Mesenteric fat pad (tissue), 1 donor: ENCODE measurements at regions not wholly inside any gene's neighbourhood (a gene's known extent, or its start where the extent isn't known, plus 50 kb on each side); places are given as distances from the start of the nearest gene placed in this dataset.
"Not testable (repeated sequence)": the region's sequence is repeated elsewhere in the genome, so short reads cannot be mapped to it uniquely, and the experiment has no call there.

Source experiments
- DNase-seq: peaks from one replicate; pipeline ENCODE4 v3.0.0-alpha.2; 2020; ENCODE audit warnings: low spot score
- donor health status: DM: yes; HTN: yes; CAD: no.

DNA sequence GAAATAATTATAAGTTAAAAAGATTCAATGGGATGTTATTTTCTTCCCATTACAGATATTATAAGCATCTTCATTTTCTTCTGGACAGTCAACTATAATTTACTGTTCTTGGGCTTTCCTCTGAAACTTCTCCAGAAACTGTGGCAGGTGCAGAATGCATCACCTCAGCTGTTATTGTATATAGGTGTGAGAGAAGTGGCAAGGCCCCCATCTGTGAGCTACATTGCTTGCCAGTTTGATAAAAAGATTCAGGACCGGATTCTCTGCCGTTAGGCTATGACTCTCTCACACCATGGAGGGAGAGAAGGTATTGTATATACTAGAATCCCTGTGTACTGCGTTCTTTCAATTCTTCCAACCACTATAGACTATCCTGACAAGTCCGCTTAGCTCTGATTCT, 135.8 kb upstream of the CENPW start:
- DNase-seq = no peak

DNA sequence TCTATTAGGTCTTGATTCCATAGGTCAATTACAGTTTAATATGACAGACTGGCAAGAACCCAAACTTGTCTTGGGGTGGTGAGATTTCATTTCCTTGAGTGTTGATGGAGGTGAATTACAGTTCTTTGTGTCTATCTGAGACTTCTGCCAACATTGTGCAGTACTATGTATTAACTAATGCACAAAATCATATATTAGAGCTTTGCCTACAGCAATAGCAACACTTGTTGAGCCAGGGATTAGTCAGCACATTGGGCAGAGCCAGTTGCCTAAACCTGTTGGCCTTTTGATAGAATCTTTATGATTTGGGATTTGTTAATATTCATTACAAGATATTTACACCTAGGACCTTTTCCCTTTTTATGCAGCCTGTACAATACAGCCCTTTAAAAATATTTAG, 135.3 kb upstream of the CENPW start:
- no peak for DNase-seq

DNA sequence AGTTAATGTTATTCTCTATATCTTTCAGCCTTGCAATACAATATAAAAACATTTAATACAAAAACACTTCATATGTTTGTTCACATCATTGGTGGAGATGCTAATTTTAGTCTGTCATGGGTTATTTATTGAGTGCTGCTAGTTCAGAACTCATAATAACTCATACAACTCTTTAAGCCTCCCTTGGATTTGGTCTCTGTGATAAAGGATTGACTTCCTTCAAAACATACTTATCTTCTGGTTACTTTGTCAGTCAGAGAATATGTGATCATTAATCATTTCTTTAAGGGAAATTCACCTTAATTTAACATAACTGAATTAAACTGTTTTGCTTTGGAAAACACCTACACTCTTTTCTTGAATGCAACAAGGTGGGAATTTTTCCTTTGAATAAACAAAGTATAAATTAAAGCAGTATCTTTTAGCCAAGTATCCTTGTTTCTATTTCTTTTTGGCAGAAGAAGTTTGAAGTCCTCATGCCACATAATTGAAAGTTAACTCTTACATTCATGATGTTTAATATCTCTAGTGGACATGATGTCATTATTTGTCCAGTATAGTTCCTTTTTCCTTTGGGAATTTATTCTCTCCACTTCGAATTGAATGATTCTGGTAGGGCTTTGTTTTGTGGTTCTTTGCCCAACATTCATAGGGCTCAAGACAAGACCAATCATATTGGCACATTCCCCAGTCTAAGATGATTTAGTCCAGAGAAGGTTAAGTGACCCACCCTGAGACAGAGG, 133.2 kb upstream of the CENPW start:
- DNase-seq = no peak

DNA sequence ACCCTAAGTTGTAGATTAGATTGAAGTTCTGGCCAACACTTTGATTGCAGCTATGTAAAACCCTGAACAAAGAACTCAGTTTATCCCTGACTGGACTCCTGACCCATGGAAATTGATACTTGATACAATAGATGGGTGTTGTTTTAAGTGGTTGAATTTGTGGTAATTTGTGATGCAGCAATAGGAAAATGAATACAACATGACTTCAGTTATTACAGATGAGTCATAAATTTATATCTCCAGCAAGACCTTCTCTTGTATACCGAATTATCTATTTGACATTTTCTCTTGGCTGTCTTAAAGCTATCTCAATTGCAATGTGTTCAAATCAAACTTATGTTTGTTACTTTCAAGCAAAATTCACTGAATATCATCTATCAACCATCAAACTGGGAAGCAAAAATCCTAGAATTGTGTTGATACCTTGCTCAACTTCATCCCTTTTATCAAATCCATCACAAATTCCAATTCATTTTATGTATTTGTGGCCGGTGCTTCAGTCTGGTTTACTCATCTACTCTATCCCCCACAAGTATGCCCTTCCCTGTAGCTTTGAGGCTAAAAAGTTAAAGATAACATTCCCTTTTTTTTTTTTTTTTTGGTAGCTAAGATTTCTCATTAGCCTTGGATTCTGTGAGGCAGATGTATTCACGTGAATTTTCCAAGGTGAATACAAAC, 129.4 kb upstream of the CENPW start:
- no peak for DNase-seq

DNA sequence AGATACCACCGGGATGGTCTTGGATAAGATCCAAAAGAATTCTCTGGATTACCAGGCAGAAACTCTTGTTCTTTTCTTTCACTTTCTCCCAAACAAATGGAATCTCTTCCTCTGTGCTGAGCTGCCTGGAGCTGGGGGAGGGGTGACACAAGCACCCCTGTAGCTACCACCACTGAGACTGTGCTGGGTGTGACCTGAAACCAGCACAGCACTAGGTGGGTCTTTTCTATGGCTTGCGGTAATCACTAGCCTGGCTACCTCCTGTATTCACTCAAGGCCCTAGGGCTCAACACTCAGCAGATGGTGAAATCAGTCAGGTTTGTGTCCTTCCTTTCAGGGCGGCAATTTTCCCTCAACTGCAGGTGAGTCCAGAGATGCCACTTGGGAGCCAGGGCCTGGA, 122.4 kb upstream of the CENPW start:
- no peak for DNase-seq

DNA sequence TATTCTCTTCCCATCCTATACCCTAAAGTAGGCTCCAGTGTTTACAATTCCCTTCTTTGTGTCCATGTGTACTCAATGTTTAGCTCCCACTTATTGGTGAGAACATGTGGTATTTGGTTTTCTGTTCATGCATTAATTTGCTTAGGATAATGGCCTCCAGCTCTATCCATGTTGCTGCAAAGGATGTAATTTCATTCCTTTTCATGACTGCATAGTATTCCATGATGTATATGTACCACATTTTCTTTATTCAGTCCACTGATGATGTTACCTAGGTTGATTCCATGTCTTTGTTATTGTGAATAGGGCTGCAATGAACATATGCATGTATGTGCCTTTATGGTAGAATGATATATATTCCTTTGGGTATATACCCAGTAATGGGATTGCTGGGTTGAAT, 119.0 kb upstream of the CENPW start:
- not testable (repeated sequence) for DNase-seq

DNA sequence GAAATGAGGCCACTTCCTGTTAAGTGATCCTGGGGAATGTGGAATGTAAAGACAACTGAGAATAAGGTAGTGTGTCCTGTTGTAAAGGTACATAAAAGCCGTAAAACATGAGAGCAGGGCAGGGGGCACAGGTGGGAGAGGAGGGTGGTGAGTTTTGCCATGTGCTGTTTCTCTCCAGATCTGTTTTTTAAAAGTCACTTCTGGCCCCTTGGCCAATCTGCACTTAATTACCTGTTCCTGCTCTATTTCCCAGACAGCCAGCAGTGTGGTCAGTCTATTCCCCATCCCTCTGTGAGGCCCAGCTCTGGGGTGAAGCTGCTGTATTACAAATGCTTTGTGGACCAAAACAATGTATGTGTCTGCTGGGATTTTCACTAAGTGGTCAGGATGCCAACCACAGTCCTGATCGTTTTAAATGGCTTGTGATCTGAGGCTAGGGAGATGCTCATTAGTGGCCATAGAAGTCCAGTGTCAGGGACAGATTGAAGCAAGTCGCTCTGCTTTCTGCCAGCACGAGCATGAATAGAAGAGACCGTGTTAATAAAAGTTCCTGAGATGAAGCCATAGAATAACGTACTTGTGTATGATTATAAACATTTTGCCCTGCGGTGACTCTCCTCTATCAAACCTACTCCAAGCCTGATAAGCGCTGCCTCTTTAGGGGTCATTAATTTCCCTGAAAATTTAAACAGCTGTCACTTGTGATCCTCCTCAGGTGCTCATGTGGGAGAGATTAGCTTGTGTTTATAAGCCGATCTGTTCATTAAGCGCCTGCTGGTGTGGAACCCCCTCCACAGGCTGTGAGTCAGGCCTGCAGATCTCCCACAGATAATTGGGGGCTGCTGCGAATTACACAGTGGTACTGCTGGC, 111.8 kb upstream of the CENPW start:
- DNase-seq = no peak

DNA sequence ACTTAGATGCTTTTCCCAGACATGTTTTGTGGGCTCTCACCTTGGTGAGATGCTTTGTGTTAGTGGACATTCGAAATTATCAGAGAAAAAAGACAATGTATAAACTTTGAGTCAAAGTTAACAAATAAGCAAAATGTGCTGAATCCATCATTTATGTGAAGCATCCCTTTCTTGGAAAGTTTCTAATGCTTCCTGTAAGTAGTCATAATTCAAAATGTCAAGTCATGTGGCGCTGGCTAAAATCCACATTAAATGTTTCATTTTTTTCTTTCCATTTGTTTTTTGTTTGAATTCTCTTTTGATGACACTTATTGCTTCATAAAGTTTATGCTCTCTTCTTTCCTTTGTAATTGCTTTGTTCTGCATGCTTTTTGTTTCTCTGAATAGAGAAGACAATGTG, 107.2 kb upstream of the CENPW start:
- no peak for DNase-seq

DNA sequence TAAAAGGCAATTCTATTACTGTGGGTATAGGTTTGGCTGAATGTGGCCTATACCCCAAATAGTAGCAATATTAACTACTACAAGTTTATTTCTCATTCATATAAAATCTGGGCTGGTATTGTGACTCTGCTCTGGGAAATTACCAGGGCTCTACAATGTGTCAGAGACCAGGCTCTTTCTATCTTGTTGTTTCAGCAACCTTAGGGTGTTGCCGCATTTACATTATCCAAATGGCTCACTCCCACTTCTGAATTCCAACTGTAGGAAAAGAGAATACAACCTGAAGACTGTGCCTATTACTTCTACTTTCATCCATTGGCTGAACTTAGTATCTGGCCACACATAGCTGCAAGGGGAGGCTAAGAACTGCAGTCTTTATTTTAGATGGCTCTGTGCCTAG, 106.7 kb upstream of the CENPW start:
- no peak for DNase-seq

DNA sequence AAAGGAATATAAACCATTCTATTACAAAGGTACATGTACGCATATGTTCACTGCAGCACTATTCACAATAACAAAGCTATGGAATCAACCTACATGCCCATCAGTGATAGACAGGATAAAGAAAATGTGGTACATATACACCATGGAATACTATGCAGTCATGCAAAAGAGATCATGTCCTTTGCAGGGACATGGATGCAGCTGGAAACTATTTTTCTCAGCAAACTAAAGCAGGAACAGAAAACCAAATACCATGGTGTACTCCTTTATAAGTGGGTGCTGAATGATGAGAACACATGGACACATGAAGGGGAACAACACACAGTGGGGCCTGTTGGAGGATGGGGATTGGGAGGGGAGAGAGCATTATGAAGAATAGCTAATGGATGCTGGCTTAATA, 104.6 kb upstream of the CENPW start:
- DNase-seq = no peak

DNA sequence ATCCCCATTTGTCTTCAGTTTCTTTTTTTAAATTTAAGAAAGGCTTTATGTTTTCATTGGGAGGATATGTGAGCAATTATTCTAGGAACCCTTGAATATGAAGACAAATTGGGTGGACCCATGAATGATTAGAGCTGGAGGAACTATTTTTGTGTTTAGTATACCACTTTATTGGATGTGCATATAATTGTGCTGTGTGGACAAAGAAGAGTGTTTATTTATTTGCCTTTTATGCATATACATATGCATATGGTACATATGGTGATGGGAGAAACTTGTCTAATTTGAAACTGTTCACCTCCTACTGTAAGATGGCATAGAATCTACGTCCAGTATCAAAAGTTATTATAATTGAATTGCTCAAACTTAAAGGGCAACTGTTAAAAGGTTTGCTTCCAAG, 94.8 kb upstream of the CENPW start:
- DNase-seq = no peak

DNA sequence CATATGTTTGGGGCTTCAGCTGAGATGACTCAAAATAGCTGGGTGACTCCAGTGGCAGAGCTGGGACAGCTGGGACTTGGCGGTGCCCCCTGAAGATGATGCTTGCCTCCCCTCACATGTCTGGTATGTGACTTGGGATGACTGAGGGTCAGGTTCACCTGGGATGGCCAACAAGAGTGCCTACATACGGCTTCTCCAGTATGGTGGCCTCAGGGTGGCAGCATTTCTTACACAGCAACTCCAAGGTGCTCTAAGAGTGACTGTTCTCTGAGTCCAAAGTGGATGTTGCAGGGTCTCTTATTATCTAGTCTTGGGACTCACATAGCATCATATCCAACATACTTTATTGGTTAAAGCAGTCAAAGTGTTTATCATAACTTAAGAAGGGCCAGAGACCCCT, 87.8 kb upstream of the CENPW start:
- no peak for DNase-seq

DNA sequence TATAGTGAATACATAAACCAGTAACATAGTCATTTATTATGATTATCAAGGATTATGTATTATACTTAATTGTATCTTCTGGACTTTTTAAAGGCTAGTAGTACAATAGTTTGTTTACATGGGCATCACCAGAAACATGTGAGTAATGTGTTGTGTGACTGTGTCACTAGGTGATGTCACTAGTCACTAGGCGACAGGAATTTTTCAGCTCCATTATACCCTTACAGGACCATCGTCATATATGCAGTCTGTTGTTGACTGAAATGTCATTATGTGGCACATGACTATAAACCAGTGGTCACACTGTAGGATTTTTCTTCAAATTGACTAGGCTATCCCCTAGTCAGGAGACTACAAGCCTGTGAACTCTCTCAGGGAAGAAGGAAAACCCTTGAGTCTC, 86.5 kb upstream of the CENPW start:
- DNase-seq = no peak

DNA sequence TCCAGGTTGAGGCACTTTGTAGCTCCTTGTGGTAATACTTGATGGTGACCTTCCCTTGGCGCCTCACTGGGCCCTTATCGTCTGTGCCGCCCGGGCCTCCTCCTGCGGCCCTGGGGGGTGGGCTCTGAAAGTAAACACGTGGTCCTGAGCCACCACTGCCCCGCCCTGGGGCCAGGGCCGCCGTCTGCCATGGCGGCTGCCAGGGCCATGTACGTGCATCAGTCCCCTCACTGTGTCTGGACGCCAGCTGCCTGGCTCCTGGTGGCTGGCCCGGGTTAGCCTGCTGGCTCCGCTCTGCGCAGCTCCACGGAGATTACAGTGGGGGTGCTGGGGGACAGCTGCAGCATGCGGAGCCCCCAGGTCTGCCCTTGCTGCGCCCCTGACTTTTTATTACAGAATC, 81.8 kb upstream of the CENPW start:
- peak; percentile 84 for DNase-seq

DNA sequence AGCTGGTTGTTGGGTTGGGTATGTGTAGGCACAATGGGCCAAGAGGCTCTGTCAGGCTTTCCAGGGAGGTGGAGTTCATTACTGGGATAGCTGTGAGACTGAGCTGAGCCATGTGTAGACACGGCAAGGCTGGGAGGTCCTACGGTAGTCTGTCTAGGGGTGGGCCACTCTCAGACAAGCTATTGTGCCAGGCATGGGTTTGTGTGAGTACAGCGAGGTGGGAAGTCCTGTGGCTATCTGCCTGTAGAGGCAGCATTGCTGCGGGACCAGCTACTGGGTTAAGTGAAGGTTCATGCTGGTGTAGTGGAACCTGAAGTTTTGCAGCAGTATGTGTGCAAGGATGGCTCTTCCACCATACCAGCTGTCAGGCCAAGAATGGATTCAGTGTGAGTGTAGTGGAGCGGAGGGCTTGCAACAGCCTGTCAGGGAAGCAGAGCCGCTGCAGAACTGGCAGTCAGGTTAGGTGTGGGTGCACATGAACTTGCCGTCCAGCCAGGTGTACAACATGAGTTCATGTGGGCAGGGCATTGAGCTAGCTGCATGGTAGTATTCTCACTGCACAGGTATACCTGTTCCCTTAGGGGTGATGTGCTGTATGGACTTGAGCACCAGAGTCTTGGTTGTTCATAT, 78.0 kb upstream of the CENPW start:
- no peak for DNase-seq

DNA sequence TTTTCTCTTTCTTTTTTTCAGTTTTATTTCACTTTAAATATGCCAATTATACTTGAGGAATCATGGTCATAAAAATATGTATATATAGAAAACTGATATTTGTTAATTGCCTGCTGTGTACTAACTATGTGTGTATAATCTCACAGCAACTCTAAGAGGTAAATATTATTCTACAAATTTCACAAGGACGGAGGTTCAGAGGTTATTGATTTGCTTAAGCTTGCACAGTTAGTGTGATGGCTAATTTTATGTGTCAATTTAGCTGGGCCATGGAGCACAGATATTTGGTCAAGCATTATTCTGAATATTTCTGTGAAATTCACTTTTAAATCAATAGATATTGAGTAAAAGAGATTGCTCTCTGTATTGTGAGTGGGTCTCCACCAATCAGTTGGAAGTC, 75.7 kb upstream of the CENPW start:
- no peak for DNase-seq

DNA sequence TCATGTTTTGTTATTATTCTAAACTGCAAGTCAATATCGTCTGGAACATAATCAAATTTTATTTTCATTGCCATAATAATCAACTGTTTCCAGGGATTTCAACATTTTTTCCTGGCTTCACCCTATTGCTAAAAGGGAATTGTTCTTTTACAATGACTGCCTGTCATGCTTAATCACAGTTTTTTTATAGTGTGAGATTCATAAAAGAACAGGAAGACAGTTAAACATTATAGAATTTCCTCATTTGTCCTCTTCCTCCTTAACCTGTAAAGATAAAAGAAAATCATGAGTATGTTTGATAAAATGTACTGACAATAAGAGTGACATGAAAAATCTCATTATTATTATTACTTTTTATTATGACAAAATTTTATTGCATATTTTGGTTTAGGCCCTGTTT, 73.3 kb upstream of the CENPW start:
- DNase-seq = no peak

DNA sequence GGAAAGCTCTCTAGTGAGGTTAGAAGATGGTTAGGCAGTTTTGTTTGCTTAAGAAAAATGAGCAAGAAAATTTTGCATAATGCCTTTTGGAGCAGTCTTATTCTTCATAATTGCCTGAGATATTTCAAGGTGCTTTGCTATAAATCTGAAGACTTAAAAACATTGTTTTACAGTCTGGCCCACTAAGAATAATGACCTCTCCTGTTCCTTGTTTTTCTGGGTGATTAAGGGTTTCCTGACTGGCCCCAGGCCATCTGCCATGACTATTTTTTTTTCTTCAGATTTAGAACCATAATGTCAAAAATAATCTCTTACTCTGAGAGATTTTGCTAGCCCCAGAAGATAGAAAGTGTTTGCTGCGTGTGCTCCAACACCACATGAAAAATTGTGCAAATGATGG, 72.3 kb upstream of the CENPW start:
- DNase-seq = no peak

DNA sequence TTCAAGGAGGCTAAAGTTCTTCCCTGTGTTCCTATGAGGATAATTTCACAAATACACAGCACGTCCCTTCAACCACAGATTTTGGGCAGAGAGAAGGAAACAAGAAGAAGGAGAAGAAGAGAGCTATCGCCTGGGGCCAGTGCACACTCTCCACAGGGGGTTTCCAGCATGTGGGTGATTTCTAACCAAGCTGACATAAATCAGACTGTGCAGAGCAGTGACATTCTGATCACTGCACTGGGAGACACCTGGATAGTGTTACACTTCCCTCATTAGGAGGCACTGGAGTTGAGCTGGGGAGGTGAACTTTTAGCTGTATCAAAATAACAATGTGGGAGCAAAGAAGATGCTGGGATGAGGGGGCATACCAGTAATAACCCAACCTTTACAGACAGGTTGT, 71.8 kb upstream of the CENPW start:
- DNase-seq = no peak

DNA sequence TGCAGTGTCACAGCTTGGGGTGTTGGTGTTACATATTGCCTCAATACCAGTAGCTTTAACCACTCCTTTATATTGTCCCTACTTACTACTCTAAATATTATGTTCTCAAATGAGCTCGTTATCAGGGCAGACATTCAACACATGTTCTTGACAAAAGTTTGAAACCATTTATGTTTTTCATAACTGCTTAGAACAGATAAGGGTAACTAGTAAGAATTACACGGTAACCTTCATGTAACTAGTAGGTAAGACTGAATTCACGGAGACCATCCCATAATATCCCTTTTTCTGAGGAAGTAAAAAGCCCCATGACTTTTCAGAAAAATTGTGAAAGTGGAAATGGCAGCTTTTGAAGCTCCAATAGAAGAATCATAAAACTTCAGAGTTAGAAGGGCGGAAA, 59.6 kb upstream of the CENPW start:
- DNase-seq = no peak

DNA sequence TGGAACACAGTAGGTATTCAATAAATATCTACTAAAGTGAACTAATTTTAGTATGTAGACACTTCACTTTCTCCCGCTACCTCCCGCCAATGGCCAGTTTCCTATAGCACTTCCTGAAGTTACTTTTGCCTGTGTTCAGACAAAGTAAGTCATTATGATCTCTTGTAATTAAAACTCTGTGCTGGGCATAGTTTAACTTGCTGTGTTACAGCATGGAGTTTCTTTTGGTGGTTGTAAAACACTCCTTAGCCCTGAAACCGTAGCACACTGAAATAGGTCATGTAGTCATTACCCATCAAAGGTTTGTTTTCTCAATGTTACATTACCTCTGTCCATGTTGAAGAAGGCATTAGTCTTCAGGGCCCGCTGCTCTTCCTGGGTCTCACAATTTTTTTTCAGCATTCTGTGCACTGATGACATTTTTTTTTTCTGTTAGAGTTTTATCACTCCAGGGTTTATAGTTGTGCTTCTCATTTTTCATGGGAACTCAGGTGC, 54.0 kb upstream of the CENPW start:
- DNase-seq = no peak
